ENCODE measurements at regions not wholly inside any gene's neighbourhood (a gene's known extent, or its start where the extent isn't known, plus 50 kb on each side); places are given as distances from the start of the nearest gene placed in this dataset.
"Not testable (repeated sequence)": the region's sequence is repeated elsewhere in the genome, so short reads cannot be mapped to it uniquely, and the experiment has no call there.

DNA sequence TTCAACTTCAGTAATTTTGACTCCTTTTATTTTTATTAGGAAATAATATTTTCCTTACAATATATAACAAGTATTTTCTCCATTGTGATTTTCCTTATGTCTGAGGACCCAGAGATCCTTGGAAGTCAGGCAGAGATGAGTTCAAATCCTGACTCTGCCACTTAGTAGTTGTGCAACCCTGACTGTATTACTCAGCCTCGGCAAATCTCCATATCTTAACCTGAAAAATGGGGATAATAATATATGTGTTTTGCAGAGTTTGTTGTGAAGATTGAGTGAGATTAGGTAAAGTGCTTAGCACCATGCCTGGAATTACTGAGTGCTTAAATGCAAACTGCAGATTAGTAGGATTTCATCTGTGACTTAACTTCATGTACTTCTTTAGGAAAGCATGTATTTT lies 120.5 kb upstream of the KLF14 start:
- DNase-seq (ENCODE audit: low read depth) = no peak
- no peak overlapping the region for H3K4me3 ChIP-seq (ENCODE audit: low read depth, low read length)
- TF ChIP-seq, protein P1, sequence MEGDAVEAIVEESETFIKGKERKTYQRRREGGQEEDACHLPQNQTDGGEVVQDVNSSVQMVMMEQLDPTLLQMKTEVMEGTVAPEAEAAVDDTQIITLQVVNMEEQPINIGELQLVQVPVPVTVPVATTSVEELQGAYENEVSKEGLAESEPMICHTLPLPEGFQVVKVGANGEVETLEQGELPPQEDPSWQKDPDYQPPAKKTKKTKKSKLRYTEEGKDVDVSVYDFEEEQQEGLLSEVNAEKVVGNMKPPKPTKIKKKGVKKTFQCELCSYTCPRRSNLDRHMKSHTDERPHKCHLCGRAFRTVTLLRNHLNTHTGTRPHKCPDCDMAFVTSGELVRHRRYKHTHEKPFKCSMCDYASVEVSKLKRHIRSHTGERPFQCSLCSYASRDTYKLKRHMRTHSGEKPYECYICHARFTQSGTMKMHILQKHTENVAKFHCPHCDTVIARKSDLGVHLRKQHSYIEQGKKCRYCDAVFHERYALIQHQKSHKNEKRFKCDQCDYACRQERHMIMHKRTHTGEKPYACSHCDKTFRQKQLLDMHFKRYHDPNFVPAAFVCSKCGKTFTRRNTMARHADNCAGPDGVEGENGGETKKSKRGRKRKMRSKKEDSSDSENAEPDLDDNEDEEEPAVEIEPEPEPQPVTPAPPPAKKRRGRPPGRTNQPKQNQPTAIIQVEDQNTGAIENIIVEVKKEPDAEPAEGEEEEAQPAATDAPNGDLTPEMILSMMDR (conservative IDR thresholded peaks at IDR 0.05; ENCODE audit: low read depth, low read length) = no peak

DNA sequence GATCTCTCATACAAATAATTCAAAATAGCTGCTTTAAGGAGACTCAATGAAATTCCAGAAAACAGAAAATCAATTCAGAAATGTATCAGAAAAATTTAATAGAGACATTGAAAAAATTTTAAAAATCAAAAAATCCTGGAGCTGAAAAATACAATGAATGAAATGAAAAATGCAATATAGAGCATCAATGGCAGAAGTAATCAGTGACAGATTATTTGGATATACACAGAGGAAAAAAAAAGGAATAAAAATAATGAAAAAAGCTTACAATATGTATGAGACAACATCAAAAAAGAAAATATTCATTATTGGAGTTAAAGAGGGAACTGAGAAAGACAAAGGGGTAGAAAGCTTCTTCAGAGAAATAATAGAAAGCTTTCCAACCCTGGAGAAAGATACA lies 122.9 kb upstream of the KLF14 start:
- no peak for DNase-seq (ENCODE audit: low read depth)
- TF ChIP-seq, protein P1 (conservative IDR thresholded peaks at IDR 0.05; ENCODE audit: low read depth, low read length) = no peak
- H3K4me3 ChIP-seq (ENCODE audit: low read depth, low read length) = no peak overlapping the region

DNA sequence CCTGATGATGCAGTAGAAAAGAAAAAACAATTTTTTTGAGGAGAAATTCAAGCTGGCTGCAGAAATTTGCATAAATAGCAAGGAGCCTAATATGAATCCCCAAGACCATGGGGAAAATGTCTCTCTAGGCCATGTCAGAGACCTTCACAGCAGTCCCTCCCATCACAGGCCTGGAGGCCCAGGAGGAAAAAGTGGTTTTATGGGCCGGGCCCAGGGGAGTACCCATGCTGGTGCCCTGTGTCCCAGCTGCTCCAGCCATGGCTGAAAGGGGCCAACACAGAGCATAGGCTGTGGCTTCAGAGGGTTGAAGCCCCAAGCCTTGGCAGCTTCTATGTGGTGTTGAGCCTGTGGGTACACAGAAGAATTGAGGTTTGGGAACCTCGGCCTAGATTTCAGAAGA lies 126.8 kb upstream of the KLF14 start:
- DNase-seq (ENCODE audit: low read depth); H3K4me3 ChIP-seq (ENCODE audit: low read depth, low read length): not testable (repeated sequence)

DNA sequence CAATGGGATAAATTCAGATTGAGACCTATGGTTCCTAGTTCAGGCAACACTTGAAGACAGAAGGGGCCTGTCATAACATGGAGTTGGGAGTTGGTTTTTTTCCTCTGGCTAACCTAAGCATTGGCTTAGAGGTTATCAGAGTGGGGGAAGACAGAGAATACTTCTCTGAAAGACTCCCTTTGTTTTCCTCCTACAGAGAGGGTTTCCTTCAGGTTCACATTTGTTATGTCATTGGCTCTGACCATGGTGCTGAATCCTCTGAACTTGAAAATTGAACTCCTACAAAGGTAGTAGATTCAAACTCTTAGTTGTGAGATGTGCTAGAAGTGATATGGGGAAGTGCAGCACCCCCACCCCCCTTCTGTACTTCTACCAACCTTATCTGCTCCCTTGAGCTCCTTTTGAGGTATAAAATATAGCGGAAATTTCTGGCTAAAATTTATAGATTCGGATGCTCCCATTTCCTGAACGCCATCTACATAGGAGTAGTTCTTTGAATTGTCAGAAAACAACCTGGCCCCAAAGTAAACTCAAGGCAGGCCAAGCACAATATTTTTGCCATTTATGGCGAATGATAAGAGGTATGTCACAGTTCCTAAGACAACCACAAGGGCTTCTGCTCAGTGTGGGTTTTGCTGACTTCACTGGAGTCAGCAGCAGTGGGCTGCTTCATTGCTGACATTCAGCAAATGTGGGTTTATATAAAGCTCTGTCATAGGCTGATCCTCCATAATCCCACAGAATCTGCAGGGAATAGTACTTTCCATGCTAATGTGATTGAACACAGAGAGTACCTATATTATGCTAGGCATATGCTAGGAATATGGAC lies 131.6 kb upstream of the KLF14 start:
- DNase-seq (ENCODE audit: low read depth) = no peak
- H3K4me3 ChIP-seq (ENCODE audit: low read depth, low read length) = no peak overlapping the region
- TF ChIP-seq, protein P1 (conservative IDR thresholded peaks at IDR 0.05; ENCODE audit: low read depth, low read length) = no peak

DNA sequence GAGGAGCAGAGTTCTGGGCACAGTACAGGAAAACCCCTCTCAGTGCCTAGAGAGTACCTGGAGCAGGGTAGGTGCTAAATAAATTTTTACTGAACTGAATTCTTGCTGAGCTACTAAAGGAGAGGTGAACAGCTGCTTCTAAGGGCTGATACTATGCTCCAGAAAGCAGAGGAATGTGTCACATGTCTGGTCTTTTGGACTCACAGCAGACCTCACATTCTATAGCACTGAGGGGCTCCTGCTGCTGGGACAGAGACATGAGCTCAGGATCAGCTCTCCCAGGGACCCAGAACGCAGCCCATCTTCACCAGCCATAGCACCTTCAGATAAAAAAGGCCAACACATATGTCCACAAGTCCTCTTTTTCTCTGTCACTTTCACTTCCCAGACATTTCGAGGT lies 133.0 kb upstream of the KLF14 start:
- TF ChIP-seq, protein P1 (conservative IDR thresholded peaks at IDR 0.05; ENCODE audit: low read depth, low read length) = no peak
- H3K4me3 ChIP-seq (ENCODE audit: low read depth, low read length) = no peak overlapping the region
- no peak for DNase-seq (ENCODE audit: low read depth)

DNA sequence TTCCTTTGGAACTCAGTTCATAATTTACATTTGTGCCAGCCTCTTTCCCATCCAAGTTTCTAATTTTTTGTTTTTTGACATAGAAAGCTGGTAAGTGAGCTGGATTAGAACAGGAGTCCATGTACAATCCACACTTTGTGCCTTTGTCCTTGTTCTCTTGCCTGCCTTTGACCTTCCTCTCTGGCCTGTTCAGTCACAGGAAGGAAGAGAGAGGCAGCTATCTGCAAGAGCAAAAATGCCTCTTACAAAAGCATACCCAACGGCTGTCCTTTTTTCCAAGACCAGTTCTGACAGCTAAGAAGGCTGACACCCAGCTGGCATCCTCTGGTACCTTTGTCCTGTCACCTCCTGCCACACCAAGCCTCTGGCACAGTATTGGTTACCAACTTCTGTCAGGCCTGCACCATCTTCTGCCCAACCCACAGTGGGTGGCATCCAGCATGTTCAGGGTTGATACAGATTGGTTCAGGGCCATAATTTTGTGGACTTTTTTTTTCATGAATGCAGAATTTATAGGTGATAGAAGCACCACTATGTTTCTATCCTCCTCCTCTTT lies 133.7 kb upstream of the KLF14 start:
- no peak for DNase-seq (ENCODE audit: low read depth)
- no peak overlapping the region for H3K4me3 ChIP-seq (ENCODE audit: low read depth, low read length)
- TF ChIP-seq, protein P1 (conservative IDR thresholded peaks at IDR 0.05; ENCODE audit: low read depth, low read length) = no peak

DNA sequence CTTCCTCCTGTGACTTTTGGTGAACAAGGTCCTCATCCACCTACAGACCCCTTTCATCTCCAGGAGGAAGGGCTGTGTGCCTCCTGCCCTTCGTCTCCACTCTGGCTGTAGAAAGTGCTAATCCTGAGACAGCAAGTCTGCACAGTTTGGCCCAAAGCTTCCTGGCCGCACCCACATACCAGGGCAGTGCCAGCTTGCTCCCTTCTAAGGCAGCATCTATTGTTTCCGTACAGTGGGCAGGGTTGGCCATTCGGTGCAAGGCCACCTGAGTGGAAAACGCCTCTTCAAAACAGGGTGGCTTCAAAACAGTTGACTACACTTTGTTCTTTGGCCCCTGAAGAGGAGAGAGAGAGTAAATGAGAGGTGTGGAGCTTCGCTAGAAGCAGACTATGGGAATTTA lies 134.1 kb upstream of the KLF14 start:
- H3K4me3 ChIP-seq (ENCODE audit: low read depth, low read length) = no peak overlapping the region
- no peak for DNase-seq (ENCODE audit: low read depth)
- TF ChIP-seq, protein P1 (conservative IDR thresholded peaks at IDR 0.05; ENCODE audit: low read depth, low read length) = no peak

Measured in epithelial cell of proximal tubule (primary cell).